Liver (tissue), 8 donors: ENCODE measurements at regions not wholly inside any gene's neighbourhood (a gene's known extent, or its start where the extent isn't known, plus 50 kb on each side); places are given as distances from the start of the nearest gene placed in this dataset.

Source experiments
- DNase-seq: peaks from one replicate; pipeline ENCODE4 v3.0.0-alpha.2; 2017; ENCODE audit warnings: low spot score
- H3K27ac ChIP-seq, 2 donors: one replicate each; pipeline ENCODE4 v1.7.0; 2013; ENCODE audit warnings: inconsistent platforms in 2 of 2, low read length in 2 of 2, control low read depth in 1 of 2, low read depth in 1 of 2, mild to moderate bottlenecking in 1 of 2
- H3K27me3 ChIP-seq, 4 donors: one replicate each; pipeline versions ENCODE4 v1.6.1 to v1.7.0; 2013; ENCODE audit warnings: low read length in 3 of 4, inconsistent platforms in 1 of 4, mild to moderate bottlenecking in 1 of 4, moderate library complexity in 1 of 4; ENCODE audit not compliant: control insufficient read depth in 4 of 4, insufficient read depth in 4 of 4
- H3K36me3 ChIP-seq, 4 donors: one replicate each; pipeline versions ENCODE4 v1.6.1 to v1.7.0; 2013; ENCODE audit warnings: low read length in 3 of 4, mild to moderate bottlenecking in 3 of 4, low read depth in 1 of 4, moderate library complexity in 1 of 4; ENCODE audit not compliant: control insufficient read depth in 4 of 4, insufficient read depth in 3 of 4
- H3K4me1 ChIP-seq, 4 donors: one replicate each; pipeline versions ENCODE4 v1.6.1 to v1.7.0; 2013; ENCODE audit warnings: low read length in 3 of 4, mild to moderate bottlenecking in 3 of 4, moderate library complexity in 1 of 4; ENCODE audit not compliant: control insufficient read depth in 4 of 4, insufficient read depth in 4 of 4
- H3K4me3 ChIP-seq, 3 donors: one replicate each; pipeline versions ENCODE4 v1.6.1 to v1.7.0; 2013; ENCODE audit warnings: low read length in 3 of 3, control low read depth in 1 of 3, low read depth in 1 of 3, mild to moderate bottlenecking in 1 of 3
- H3K9ac ChIP-seq, 2 donors: one replicate each; pipeline ENCODE4 v1.7.0; 2013; ENCODE audit warnings: low read length in 2 of 2, mild to moderate bottlenecking in 2 of 2, moderate library complexity in 2 of 2, control low read depth in 1 of 2, low read depth in 1 of 2
- H3K9me3 ChIP-seq, 4 donors: one replicate each; pipeline versions ENCODE4 v1.6.1 to v1.7.0; 2013; ENCODE audit warnings: low read length in 3 of 4; ENCODE audit not compliant: control insufficient read depth in 4 of 4
- CTCF ChIP-seq: fragments of 150-350 bp; IDR thresholded peaks from 2 replicates; pipeline ENCODE4 v1.5.1; 2017; ENCODE audit warnings: improper control_type of control experiment, low read depth, low read length; ENCODE audit not compliant: missing input control
- FOXA1 ChIP-seq: IDR thresholded peaks from 2 replicates; pipeline ENCODE4 v1.6.1; 2016; ENCODE audit warnings: antibody characterized with exemption
- FOXA2 ChIP-seq: IDR thresholded peaks from 2 replicates; pipeline ENCODE4 v1.6.1; 2016; ENCODE audit warnings: antibody characterized with exemption
- GABPA ChIP-seq, 2 donors: IDR thresholded peaks in 1 of 2; conservative IDR thresholded peaks in 1 of 2; 2 replicates each; pipeline ENCODE4 v1.6.1; 2016; ENCODE audit warnings: antibody characterized with exemption in 2 of 2, mild to moderate bottlenecking in 1 of 2, moderate library complexity in 1 of 2
- HNF4G ChIP-seq: IDR thresholded peaks from 2 replicates; pipeline ENCODE4 v1.6.1; 2016; ENCODE audit warnings: antibody characterized with exemption
- NR2F2 ChIP-seq: IDR thresholded peaks from 2 replicates; pipeline ENCODE4 v1.6.1; 2016; ENCODE audit warnings: antibody characterized with exemption
- RXRA ChIP-seq, 2 donors: IDR thresholded peaks; 2 replicates each; pipeline ENCODE4 v1.6.1; 2017 to 2018; ENCODE audit warnings: antibody characterized with exemption in 2 of 2, mild to moderate bottlenecking in 1 of 2
- TAF1 ChIP-seq: conservative IDR thresholded peaks from 2 replicates; pipeline ENCODE4 v1.6.1; 2016; ENCODE audit warnings: antibody characterized with exemption, mild to moderate bottlenecking
- ZBTB33 ChIP-seq: IDR thresholded peaks from 2 replicates; pipeline ENCODE4 v1.6.1; 2016; ENCODE audit warnings: antibody characterized with exemption
- WGBS: extraction: QIAGEN DNeasy Blood & Tissue Kit; methylation state at CpG from one replicate; pipeline ENCODE4 v1.1.7; 2013; 5-methylcytosine and 5-hydroxymethylcytosine counted together
- donor health status: healthy.
- donor health status: healthy.
- donor health status: healthy.
- donor health status: healthy.
- donor health status: healthy.

- H3K4me3 ChIP-seq, result no peak overlapping the region
- no peak overlapping the region for H3K9ac ChIP-seq
- no peaks in the 10 kb centered on the region for H3K36me3 ChIP-seq
- H3K9me3 ChIP-seq, result no peaks in the 10 kb centered on the region
- TF ChIP-seq CTCF (no peak), ZBTB33 (no peak), TAF1 (no peak), NR2F2 (no peak), GABPA (IDR thresholded peaks at IDR 0.05 in 1 of 2, conservative IDR thresholded peaks at IDR 0.05 in 1 of 2) (no peak)
- no peak for DNase-seq
- no peaks in the 10 kb centered on the region for H3K27me3 ChIP-seq
- no peak overlapping the region for H3K27ac ChIP-seq
- 35% methylated on average over 2 of the region's 2 CpGs for WGBS
- no peaks in the 10 kb centered on the region for H3K4me1 ChIP-seq
Measured at GRCh38 chr11:109730669-109731068, 308.7 kb downstream of the C11orf87 start.

GRCh38 chr11:109731451-109731850, 309.5 kb downstream of the C11orf87 start:
- H3K4me1 ChIP-seq, result no peaks in the 10 kb centered on the region
- no peak for DNase-seq
- no peaks in the 10 kb centered on the region for H3K27me3 ChIP-seq
- no peaks in the 10 kb centered on the region for H3K36me3 ChIP-seq
- H3K4me3 ChIP-seq, result no peak overlapping the region
- H3K9ac ChIP-seq, result no peak overlapping the region
- H3K9me3 ChIP-seq, result no peaks in the 10 kb centered on the region
- WGBS, result 84% methylated on average over 4 of the region's 4 CpGs
- H3K27ac ChIP-seq, result no peak overlapping the region
- TF ChIP-seq HNF4G, result no peak
- TF ChIP-seq FOXA1, result no peak
- TF ChIP-seq FOXA2, result no peak
- TF ChIP-seq CTCF, result no peak
- TF ChIP-seq ZBTB33, result no peak
- no peak for TF ChIP-seq RXRA (IDR thresholded peaks at IDR 0.05)
- TF ChIP-seq TAF1, result no peak
